ENCODE measurements at regions not wholly inside any gene's neighbourhood (a gene's known extent, or its start where the extent isn't known, plus 50 kb on each side); places are given as distances from the start of the nearest gene placed in this dataset.
A peak's percentile ranks its signal among the peaks of the same experiment; 100 is the strongest.

- DNase-seq, result no peak
Observed at GRCh38 chr14:101110729-101111619, 207.5 kb upstream of the RTL1 start.

DNA sequence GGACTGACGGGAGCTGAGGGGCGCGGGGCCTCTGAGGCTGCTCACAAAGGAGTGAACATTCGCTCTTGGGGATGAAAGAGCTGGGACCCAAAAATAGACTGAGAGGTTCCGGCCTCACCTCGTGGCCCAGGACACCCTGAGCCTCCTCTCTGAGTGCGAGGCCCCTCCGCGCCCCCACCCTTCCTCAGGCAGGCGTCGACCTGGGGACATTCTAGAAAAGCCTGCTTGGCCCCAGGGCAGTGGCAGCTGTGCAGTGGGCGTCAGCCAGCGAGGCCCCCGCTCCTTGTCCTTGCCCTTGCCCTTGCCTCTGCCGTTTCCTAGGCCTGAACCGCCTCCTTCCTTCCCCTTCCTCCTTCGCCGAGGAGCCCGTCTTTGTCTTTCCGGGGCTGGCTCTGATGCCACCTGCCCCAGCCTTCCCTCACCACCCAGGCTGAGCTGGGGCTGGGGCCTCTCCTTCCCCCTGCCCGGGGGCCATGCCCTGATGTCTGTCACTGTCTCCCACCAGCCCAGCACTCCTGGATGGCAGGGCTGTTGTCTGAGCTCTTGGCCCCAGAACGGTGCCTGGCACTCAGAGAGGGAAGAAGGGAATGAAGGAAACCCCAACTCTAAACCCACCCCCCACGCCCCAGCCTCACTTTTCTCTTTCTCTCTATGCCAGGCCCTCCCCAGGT, 208.2 kb upstream of the RTL1 start:
- no peak for DNase-seq

DNA sequence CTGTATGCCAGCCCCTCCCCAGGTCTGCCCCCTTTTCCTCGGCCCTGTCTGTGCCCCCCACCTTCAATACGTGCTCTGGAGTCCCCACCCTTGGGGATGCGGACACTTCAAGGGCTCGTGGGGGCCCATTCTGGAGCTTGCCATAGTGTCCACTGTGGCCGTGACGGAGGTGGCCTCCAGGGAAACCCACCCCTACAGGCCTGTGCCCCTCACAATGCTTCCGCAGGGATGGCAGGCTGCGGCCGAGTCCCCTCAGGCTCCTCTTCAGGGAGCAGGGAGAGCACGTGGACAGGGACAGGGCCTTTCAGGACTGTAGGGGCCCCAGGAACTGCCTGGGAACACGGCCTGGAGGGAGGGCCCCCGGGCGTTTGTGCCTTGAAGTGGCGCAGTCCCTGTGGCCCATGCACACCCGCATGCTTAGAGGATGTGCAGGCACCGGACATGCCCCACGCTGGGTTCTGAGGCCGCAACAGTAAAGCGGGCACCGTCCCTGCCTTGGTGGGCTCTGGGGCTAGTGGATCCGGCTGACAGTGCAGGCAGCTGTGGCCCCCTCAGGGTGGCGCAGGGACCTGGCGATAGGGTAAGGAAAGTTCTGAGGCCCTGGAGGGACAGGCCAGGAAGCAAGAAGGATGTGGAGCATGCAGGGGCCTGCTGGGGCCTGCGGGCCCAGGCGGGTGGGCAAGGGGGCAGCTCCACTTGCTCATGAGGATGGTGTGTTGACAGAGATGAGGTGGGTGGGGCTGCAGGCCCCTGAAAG, 209.0 kb upstream of the RTL1 start:
- no peak for DNase-seq

- no peak for DNase-seq
Observed at GRCh38 chr14:101113108-101113612, 209.6 kb upstream of the RTL1 start.

GRCh38 chr14:101113835-101114725, 210.6 kb upstream of the RTL1 start:
- DNase-seq, result no peak

DNA sequence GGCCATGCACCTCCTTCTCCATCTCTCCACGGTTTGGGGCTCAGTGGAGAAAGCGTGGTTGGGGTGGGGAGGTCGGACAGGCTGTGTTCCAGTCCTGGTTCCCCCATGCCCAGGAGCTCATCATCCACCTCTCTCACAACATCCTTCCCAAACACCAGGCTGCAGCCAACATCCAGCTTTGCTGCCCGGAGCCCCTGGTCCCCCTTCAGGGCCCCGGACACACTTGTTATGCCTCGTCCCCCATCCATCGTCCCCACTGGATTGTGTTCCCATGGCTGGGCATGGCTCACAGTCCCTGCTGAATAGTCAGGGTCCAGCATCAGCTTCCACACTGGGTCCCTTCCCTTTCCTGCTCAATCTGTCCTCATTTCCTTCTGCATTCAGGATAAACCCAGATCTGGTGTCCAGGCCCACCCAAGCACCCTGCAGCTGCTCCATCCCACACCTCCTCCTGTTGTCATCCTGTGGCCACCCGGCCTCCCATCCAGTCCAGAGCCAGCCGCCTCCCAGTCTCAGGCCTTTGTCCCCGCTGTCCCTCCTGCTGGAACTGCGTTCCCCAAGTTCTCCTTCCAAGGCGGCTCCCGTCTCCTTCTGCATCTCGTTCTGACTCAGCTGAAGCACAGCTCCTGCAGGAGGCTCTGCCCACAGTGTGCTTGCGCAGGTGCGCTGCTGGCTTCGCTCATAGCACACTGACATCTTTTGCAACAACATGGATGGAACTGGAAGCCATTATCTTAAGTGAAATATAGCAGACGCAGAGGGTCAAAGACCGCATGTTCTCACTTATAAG, 211.4 kb upstream of the RTL1 start:
- no peak for DNase-seq

DNA sequence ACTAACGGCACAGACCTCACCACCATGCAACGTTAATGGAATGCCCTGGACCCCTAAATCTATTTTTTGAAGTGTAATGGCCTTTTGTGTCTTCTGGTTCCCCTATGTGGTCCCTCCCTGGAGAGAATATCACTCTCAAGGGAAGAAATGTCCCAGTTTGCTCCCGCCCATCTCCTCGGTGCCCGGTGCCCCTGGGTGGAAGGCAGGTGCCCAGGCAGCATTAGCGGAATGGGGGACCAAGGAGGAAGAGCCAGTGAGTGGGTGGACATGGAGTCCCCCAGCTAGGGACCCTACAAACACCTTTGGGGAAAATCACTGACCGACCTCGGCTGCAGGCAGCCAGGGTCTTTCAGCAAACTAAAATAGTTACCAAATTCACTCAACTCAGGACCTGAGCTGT, 212.1 kb upstream of the RTL1 start:
- DNase-seq, result no peak

- DNase-seq, result no peak
Observed at GRCh38 chr14:101116065-101116464, 212.5 kb upstream of the RTL1 start.

DNA sequence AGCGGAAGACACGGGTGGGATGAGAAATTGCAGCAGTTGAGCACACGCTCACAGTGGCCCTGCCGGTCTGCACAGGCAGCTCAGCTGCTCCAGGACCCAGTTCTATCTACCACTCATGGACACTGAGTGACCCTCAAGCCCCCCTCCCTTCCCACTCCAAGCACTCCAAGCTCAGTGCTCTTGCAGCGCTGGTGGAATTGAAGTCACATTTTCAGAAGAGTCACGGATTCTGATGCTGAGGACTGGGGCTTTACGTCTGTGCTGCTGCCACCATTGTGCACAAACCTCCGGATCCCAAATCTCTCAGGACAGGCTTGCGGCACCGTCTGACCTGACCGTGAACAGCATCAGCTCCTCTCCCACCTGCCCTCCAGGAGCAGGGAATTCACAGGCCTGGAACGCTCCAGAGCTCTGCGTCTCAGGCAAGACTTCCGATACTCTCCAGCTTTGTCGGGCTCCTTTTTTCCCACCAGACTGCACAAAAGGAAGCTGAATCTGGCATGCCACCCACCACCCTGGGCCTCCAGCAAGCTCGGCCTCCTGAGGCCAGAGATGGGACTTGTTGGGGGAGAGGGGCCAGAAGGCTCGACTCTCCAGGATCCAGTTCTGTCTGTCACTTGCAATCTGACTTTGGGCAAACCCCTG, 213.1 kb upstream of the RTL1 start:
- no peak for DNase-seq

DNA sequence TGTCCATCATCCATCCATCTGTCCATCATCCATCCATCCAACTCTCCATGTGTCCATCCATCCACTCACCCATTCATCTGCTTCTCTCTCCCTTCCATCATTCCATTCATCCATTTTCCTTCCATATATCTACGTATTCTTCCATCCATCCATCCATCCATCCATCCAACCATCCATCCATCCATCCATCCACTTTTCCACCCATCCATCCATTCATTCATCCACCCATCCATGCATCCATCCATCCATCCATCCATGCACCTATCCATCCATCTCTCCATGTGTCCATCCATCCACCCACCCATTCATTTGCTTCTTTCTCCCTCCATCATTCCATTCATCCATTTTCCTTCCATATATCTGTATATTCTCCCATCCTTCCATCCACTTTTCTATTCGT, 214.0 kb upstream of the RTL1 start:
- no peak for DNase-seq

GRCh38 chr14:101118233-101118632, 214.7 kb upstream of the RTL1 start:
- DNase-seq, result no peak

- peak; percentile 43 for DNase-seq
Observed at GRCh38 chr14:101118746-101119591, 215.4 kb upstream of the RTL1 start.

DNA sequence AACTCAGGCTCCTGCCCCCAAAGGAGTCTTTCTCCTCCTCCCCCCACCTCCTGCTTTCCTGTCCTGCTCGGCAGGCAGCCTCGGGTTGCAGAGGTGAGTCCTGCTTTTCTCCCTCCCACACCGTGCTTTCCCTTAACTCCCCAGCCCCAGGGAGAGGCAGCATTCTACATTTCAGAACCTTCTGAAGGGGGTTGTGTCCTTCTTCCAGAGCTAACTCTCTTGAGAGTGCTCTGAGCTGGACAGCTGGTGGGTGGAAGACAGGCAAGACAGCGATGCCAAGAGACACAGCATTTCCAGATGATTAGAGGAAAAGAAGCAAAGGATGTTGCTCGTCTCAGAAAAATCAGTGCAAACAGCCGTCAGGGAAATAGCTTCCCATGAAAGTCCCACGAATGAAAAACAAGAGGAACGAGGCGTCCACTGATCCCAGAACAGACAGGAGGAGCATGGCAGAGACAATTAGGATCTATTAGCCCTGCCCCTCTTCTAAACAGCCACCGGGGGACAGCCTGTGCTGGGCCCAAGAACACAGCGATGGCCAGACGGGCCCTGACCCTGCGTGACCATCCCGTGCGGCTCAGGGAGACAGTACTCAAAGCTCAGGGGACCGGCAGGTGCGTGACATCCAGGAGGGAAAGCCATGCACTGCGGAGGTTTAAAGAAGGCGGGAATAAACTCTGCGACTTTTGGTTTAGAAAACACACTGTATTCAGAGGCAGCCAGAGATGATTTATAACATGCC, 216.5 kb upstream of the RTL1 start:
- DNase-seq, result peak; percentile 54

DNA sequence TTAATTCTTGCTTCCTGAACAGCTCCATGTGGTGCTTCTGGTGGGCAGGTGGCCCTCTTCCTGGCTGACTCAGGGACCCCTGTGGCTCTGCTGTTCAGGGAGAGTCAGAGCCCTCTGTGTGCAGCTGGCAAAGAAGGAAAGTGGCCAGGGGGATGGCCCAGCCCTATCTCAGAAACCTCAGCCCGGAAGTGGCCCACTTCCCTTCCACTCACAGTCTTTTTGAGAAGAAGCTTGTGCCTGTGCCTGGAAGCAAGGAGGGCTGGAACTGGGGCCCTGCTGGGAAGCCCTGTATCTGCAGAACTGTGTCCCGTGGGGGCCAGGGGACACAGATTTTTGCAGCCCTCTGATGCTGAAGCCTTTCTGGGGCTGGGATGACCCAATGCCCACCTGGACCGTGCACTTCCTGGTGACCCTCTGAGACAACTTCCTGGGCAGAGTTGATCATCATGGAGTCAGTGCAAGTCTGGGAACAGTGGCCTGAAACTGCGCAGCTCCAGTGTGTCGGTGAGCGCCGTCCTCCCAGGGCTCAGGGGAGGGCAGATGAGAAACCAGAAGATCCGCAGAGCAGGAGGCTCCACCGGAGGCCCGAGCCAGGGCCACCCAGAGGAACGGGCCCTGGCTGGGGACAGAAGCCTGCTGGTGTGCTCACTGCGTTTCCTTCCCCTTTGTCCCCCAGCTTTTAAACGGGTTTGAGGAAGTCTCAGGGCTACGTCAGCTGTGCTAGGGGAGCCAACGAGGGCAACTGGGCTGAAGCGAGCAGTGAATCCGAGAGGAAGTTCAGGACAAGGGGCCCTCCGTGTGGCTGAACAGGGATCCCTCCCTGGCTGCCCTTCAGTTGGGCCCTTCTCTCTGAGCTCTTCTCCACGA, 217.4 kb upstream of the RTL1 start:
- DNase-seq, result peak; percentile 68

GRCh38 chr14:101121508-101122139, 218.1 kb upstream of the RTL1 start:
- DNase-seq, result peak; percentile 17

- peak; percentile 32 for DNase-seq
Observed at GRCh38 chr14:101122237-101123141, 219.0 kb upstream of the RTL1 start.

Measured in femur (tissue), 1 donor.